ENCODE measurements at regions not wholly inside any gene's neighbourhood (a gene's known extent, or its start where the extent isn't known, plus 50 kb on each side); places are given as distances from the start of the nearest gene placed in this dataset.
A peak's percentile ranks its signal among the peaks of the same experiment; 100 is the strongest.

DNA sequence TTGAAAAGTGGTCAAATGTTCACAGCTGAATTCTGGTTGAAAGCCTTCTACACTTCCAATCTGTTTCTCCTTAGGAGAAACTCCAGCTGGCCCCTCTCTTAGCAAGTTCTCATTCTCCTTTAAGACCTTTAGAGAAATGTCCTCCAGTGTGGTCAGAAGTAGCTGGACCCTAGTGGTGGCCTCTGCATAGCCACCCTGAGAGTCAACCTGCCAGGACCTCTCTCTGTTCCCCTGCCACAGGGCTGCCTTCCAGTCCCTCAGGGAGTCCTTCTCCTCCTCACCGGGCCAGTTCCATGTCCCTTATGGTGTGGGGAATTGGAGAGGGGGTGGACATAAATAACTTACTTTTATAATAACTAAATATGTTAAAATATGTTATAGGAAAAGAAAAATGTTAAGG, 200.9 kb upstream of the PKDCC start:
- DNase-seq (ENCODE audit: low read depth), result no peak

DNA sequence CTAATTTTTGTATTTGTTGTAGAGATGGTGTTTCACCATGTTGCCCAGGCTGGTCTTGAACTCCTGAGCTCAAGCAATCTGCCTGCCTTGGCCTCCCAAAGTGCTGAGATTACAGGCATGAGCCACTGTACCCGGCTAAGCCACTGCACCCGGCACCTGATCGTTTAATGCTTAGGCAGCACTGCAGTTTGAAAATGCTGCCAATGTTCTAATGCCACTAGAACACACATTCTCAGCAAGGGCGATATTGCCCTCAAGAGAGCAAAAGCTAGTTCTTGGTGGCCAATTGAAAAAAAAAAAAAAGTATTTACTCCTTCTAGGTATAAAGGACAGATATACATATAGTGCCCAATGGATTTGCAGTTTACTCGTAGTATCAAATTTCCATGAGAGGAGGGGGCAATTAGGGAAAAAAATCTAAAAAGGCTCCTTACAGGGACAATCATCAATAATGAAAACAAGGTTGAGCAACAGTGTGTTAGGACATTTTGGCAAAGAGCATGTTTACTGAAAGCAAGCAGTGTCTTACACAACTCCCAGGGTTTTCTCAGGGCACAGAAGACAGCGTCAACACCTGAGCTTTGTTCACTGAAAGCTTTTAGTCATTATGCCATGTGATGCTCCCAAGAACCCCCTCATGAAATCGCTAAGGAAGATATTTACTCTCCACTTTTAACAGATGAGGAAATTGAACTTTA, 199.9 kb upstream of the PKDCC start:
- peak; percentile 10 for DNase-seq (ENCODE audit: low read depth)

GRCh38 chr2:41851554-41851953, 196.3 kb upstream of the PKDCC start:
- DNase-seq (ENCODE audit: low read depth), result no peak

DNA sequence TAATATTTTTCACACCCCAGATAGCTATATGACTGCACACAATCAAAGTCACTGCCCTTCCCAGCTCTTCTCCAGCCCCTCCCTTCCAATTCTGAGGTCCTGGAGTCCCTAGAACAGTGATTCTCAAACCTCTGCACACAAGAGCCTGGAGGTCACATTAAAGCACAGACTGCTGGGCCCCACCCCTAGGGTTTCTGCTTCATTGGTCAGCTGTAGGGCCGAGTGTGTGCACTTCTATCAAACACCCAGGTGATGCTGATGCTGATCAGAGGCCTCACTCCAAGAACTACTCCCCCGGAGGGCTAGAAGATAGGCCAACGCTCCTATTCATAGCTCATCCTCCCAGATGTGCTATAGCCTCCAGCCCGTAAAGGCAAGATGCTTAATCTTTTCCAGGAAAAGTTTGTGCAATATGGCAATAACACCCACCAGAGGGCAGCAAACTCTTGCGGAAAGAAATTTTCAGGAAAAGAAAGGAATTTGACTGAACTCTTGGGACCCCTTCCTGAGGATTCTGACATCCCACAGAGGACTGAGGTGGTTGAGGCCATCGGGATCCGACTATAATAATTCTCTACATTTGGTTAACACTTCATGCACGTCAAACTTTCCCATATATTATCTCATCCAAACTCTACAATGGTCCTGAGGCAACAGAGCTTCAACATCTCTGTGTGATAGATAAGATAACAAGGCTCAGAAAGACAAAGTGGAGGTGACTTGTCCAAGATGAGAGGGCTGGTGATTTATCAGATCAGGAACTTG, 194.2 kb upstream of the PKDCC start:
- peak; percentile 54 for DNase-seq (ENCODE audit: low read depth)

- peak; percentile 14 for DNase-seq (ENCODE audit: low read depth)
Measured at GRCh38 chr2:41854227-41854626, 193.6 kb upstream of the PKDCC start.

DNA sequence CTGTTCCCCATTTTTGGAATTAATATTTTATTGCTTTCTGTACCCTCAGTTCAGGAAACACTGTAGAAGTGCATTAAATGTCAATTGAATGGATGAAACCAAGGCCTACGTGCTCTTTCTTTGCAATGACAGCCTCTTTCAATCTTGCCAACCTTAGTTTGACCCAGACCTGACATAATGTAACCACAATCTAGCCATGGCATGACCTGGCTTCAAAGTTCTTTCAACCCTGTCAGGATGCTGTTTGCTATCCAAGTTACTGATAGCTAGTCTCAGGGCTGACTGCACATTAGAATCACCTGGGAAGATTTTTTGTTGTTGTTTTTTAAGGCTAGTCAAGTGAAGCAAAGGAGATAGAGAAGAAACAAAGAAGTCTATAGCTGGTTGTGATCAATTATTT, 190.9 kb upstream of the PKDCC start:
- DNase-seq (ENCODE audit: low read depth), result peak; percentile 36

- peak; percentile 80 for DNase-seq (ENCODE audit: low read depth)
Measured at GRCh38 chr2:41859615-41860514, 188.0 kb upstream of the PKDCC start.

GRCh38 chr2:41863062-41863461, 184.8 kb upstream of the PKDCC start:
- DNase-seq (ENCODE audit: low read depth), result no peak

- DNase-seq (ENCODE audit: low read depth), result no peak
Measured at GRCh38 chr2:41865263-41865662, 182.6 kb upstream of the PKDCC start.

DNA sequence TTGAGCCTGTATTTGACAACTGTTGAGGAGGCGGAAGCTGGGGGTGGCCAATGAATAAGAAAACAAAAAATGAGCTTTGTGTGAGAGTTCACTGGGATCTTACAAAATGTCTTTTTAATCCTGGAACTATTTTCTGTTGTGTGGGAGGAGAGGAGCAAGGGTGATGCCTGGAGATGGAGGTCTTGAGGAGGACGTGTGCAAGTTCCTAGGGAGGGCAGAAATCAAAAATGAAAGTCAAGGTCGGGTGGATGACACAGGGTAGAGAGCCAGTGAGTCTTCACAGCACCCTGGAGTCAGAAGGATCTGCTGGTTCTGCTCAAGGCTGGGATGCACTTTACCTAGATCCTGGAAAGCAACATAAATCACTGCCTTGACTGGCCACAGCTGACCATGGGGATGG, 180.3 kb upstream of the PKDCC start:
- DNase-seq (ENCODE audit: low read depth), result peak; percentile 27

- DNase-seq (ENCODE audit: low read depth), result peak; percentile 45
Measured at GRCh38 chr2:41869542-41870264, 178.1 kb upstream of the PKDCC start.

DNA sequence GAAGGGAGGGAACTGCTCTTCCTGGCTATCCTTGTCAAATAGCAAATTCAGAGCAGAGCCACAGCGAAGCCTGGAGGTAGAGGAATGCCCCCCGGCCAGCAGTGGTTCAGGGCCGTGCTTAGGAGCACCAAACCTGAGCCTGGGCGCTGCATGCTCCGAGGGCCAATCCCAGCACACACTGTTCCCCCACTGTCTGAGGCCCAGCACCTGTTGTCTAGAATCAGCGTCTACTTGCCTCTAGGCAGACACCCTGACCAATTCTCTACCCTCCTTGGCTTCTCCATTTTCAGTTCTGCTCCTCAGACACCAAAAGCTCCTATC, 177.6 kb upstream of the PKDCC start:
- DNase-seq (ENCODE audit: low read depth), result no peak

GRCh38 chr2:41871080-41871479, 176.7 kb upstream of the PKDCC start:
- no peak for DNase-seq (ENCODE audit: low read depth)

DNA sequence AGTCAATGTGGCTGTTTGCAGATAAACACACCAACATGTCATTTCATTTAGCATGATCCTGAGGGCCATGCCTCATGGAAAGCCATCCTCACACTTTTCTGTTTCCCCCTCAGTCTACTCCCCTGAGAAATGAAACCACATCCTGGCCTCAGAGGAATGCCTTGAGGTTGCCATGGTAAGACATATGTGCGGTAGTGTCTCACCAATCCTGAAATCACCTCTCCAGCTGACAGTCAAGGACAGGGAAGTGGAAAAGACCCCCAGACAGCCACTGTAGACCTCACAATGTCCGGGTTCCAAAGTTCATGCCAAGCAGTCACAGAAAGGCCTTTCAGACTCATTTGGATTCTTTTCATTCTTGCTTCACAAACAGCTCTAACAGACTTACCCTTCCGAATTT, 175.2 kb upstream of the PKDCC start:
- DNase-seq (ENCODE audit: low read depth), result peak; percentile 48

DNA sequence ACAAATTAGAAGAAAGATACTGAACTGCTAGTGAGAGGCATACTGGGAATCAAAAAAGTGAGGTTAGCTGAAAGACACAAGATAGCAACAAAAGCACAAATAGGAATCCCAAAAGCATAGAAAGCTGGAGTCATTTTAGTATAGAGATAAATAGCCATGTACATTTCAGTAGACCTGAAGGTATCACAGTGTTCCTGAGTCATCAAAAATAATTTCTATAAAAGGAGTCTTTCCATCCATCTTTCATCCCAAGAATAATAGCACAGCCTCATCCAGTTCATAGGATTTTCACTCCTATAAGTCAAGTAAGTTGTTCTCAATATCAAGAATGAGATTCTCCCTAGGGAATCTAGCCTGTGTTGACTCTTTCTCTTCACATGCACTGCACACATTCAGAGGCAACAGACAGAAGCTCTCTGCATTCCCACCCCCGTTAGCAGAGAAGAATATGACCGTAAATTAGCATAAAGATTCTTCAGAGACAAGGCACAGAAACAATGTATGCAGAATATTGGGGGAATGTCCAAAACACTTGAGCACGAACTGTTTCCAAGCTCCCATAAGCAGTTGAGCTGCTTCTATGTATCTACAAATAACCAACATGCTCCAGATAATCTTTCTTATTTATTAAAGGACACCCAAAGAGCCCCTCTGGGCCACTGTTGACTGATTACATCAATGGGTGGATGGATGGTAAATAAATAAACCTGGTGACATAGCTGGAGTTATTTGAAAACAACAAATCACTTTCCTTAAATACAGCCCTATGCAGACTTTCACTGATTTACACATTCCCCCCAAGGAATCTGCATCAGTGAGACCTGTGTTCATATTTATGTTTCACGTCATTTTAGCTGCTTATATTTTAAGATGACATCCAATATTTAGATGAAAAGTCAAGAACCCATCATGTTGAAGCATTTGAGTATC, 174.5 kb upstream of the PKDCC start:
- DNase-seq (ENCODE audit: low read depth), result no peak

GRCh38 chr2:41877114-41877678, 170.6 kb upstream of the PKDCC start:
- DNase-seq (ENCODE audit: low read depth), result no peak

DNA sequence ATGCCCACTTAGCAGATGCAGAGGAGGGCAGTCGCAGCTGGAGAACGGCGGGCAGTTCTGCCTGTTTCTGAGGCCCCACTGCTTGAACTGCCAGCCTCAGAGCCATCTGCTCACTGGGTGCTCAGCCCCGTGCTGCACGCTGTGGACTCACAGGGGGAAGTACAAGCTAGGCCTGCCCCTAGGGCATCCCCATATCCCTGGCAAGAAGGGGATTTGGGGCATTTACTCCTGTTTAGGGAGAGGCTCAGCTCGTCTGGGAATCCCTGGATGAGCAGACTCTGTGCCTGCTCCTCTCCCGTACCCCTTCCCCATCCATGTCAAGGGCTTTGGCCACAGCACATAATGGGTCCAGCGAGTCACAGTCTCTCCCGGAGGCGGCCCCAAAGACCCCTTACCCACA, 169.8 kb upstream of the PKDCC start:
- DNase-seq (ENCODE audit: low read depth), result no peak

- DNase-seq (ENCODE audit: low read depth), result no peak
Measured at GRCh38 chr2:41878716-41879234, 169.0 kb upstream of the PKDCC start.

DNA sequence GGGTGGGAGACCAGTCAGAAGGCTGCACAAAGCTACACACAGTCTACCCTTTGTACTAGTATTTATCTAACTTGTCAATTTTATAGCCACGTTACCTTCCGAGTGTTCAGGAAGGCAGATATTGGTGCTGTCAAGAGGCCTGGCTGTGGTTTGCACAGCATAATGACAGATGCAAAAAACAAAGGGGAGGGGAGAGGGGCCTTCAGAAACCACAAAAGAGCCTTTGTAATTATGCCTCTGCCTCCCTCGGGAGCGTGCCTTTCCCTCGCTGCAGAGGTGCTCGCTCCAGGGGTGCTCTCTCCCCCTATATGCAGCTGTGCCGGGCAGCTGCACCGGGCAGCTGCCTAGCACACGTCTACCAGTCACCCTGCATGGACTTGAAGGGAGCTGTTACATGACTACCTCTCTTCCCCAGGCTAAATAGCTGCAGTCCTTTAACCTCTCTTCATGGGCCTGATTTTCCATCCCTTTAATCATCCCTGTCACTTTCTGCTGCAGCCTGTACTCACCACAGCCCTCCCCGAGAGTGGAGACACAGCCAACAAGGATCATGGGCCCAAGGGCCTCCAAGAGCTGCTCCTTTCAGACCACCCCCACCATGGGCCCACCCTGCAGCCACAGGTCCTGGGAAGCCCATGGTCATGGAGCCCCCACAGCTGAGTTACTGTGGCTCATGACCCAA, 168.4 kb upstream of the PKDCC start:
- DNase-seq (ENCODE audit: low read depth), result peak; percentile 26
